IMR-90 (cell line): ENCODE measurements at regions not wholly inside any gene's neighbourhood (a gene's known extent, or its start where the extent isn't known, plus 50 kb on each side); places are given as distances from the start of the nearest gene placed in this dataset.

ENCODE experiments used
- ATAC-seq: fragments of 200-7000 bp; cut with Tn5 transposase; 2 replicates; pipeline ENCODE4 v1.9.1; 2020; ENCODE audit warnings: low read depth, mild to moderate bottlenecking, moderate library complexity
- BruUV-seq: library from RNA; stranded (reverse); fragments of 400-500 nt; replicated peaks from 2 replicates; lab custom pipeline; 2021; lab: Mats Ljungman, UMichigan
- CTCF ChIA-PET: fragments of 300-600 bp; formaldehyde crosslinking; extraction: SDS; loops from one replicate; lab custom pipeline; 2021; ENCODE audit warnings: antibody characterized with exemption; lab: Yijun Ruan, JAX
- POLR2A ChIA-PET: fragments of 300-600 bp; sonication (Branson Sonifier 250); formaldehyde crosslinking; loops from one replicate; lab custom pipeline; 2022; ENCODE audit warnings: antibody characterized with exemption; ENCODE audit not compliant: unreplicated experiment; lab: Charles Lee
- DNase-seq: peaks from one replicate; pipeline ENCODE4 v3.0.0; 2013
- H2AFZ ChIP-seq: replicated peaks from 2 replicates; pipeline ENCODE3; 2013; ENCODE audit warnings: low read length, mild to moderate bottlenecking; ENCODE audit not compliant: poor library complexity
- H2AK5ac ChIP-seq: 2 replicates; pipeline ENCODE4 v1.6.1; 2013; ENCODE audit warnings: low read depth, low read length, inconsistent platforms
- H2AK9ac ChIP-seq: replicated peaks from 2 replicates; pipeline ENCODE3; 2013; ENCODE audit warnings: mild to moderate bottlenecking, low read depth, low read length, moderate library complexity; ENCODE audit not compliant: poor library complexity
- H2BK120ac ChIP-seq: 2 replicates; pipeline ENCODE4 v1.6.1; 2013; ENCODE audit warnings: low read depth, low read length, inconsistent platforms
- H2BK15ac ChIP-seq: 3 replicates; pipeline ENCODE4 v1.6.1; 2013; ENCODE audit warnings: low read depth, low read length, inconsistent platforms
- H2BK20ac ChIP-seq: 2 replicates; pipeline ENCODE4 v1.6.1; 2013; ENCODE audit warnings: low read depth, mild to moderate bottlenecking, inconsistent platforms, low read length, moderate library complexity
- H2BK5ac ChIP-seq: 2 replicates; pipeline ENCODE4 v1.6.1; 2013; ENCODE audit warnings: mild to moderate bottlenecking, low read depth, low read length, inconsistent platforms; ENCODE audit not compliant: poor library complexity, severe bottlenecking
- H3K14ac ChIP-seq: replicated peaks from 2 replicates; pipeline ENCODE4 v1.6.1; 2013; ENCODE audit warnings: low read depth, low read length, inconsistent platforms
- H3K18ac ChIP-seq: 2 replicates; pipeline ENCODE4 v1.6.1; 2013; ENCODE audit warnings: low read depth, low read length, control low read depth
- H3K23ac ChIP-seq: 2 replicates; pipeline ENCODE4 v1.6.1; 2013; ENCODE audit warnings: low read depth, low read length, inconsistent platforms
- H3K27ac ChIP-seq: 2 replicates; pipeline ENCODE4 v1.5.1; 2013; ENCODE audit warnings: mild to moderate bottlenecking, control low read depth, low read length; ENCODE audit not compliant: insufficient read depth
- H3K27me3 ChIP-seq: 2 replicates; pipeline ENCODE4 v1.6.1; 2013; ENCODE audit warnings: low read length; ENCODE audit not compliant: control insufficient read depth, insufficient read depth
- H3K36me3 ChIP-seq: 2 replicates; pipeline ENCODE4 v1.6.1; 2013; ENCODE audit warnings: low read length, mixed read lengths; ENCODE audit not compliant: control insufficient read depth, insufficient read depth
- H3K4ac ChIP-seq: 2 replicates; pipeline ENCODE4 v1.6.1; 2013; ENCODE audit warnings: low read depth, low read length, inconsistent platforms
- H3K4me1 ChIP-seq: 2 replicates; pipeline ENCODE4 v1.6.1; 2013; ENCODE audit warnings: low read length, mixed read lengths; ENCODE audit not compliant: control insufficient read depth, insufficient read depth
- H3K4me2 ChIP-seq: 2 replicates; pipeline ENCODE4 v1.6.1; 2013; ENCODE audit warnings: low read depth, mild to moderate bottlenecking, control low read depth, low read length, moderate library complexity
- H3K4me3 ChIP-seq: 2 replicates; pipeline ENCODE4 v1.5.1; 2013; ENCODE audit warnings: low read depth, mild to moderate bottlenecking, control low read depth, low read length, moderate library complexity; ENCODE audit not compliant: insufficient read depth
- H3K56ac ChIP-seq: 2 replicates; pipeline ENCODE4 v1.6.1; 2013; ENCODE audit warnings: low read length, inconsistent platforms; ENCODE audit not compliant: insufficient read depth; ENCODE audit errors: extremely low read depth
- H3K79me1 ChIP-seq, 2 experiments: 2 replicates each; pipeline ENCODE4 v1.6.1; 2013; ENCODE audit warnings: low read length in 2 of 2, inconsistent platforms in 1 of 2, low read depth in 1 of 2
- H3K9ac ChIP-seq: 2 replicates; pipeline ENCODE4 v1.6.1; 2013; ENCODE audit warnings: low read depth, low read length, control low read depth
- H3K9me1 ChIP-seq: 2 replicates; pipeline ENCODE4 v1.6.1; 2013; ENCODE audit warnings: low read length, inconsistent platforms; ENCODE audit not compliant: insufficient read depth
- H3K9me3 ChIP-seq: 2 replicates; pipeline ENCODE4 v1.6.1; 2013; ENCODE audit warnings: low read length; ENCODE audit not compliant: control insufficient read depth, insufficient read depth
- H4K20me1 ChIP-seq: 2 replicates; pipeline ENCODE4 v1.6.1; 2013; ENCODE audit warnings: low read length, inconsistent platforms; ENCODE audit not compliant: insufficient read depth
- H4K5ac ChIP-seq: 2 replicates; pipeline ENCODE4 v1.6.1; 2013; ENCODE audit warnings: mild to moderate bottlenecking, low read depth, low read length, control low read depth
- H4K8ac ChIP-seq, 2 experiments: 2 replicates each; pipeline ENCODE4 v1.6.1; 2013; ENCODE audit warnings: low read depth in 2 of 2, low read length in 2 of 2, control low read depth in 1 of 2, inconsistent platforms in 1 of 2
- H4K91ac ChIP-seq: 2 replicates; pipeline ENCODE4 v1.6.1; 2013; ENCODE audit warnings: low read depth, low read length, inconsistent platforms; ENCODE audit not compliant: insufficient read depth
- BHLHE40 ChIP-seq: fragments of 150-350 bp; IDR thresholded peaks from 2 replicates; pipeline ENCODE4 v1.6.1; 2016; ENCODE audit warnings: mild to moderate bottlenecking, low read depth, low read length
- CEBPB ChIP-seq: IDR thresholded peaks from 2 replicates; pipeline ENCODE4 v1.6.1; 2012; ENCODE audit warnings: low read depth, low read length, improper control_type of control experiment
- CHD1 ChIP-seq: IDR thresholded peaks from 2 replicates; pipeline ENCODE4 v1.6.1; 2012; ENCODE audit warnings: low read depth, low read length, improper control_type of control experiment
- CTCF ChIP-seq: conservative IDR thresholded peaks from 2 replicates; pipeline ENCODE4 v1.5.1; 2012; ENCODE audit warnings: mild to moderate bottlenecking, low read depth, low read length, improper control_type of control experiment
- FOS ChIP-seq: fragments of 150-350 bp; IDR thresholded peaks from 2 replicates; pipeline ENCODE4 v1.6.1; 2016; ENCODE audit warnings: low read depth, low read length
- MAFK ChIP-seq: IDR thresholded peaks from 2 replicates; pipeline ENCODE4 v1.6.1; 2012; ENCODE audit warnings: low read depth, low read length, improper control_type of control experiment
- MAZ ChIP-seq: IDR thresholded peaks from 2 replicates; pipeline ENCODE4 v1.6.1; 2012; ENCODE audit warnings: low read depth, mild to moderate bottlenecking, low read length, improper control_type of control experiment, moderate library complexity, borderline replicate concordance
- MXI1 ChIP-seq: IDR thresholded peaks from 2 replicates; pipeline ENCODE4 v1.6.1; 2012; ENCODE audit warnings: low read depth, mild to moderate bottlenecking, low read length, moderate library complexity, borderline replicate concordance
- NFE2L2 ChIP-seq: fragments of 150-350 bp; IDR thresholded peaks from 2 replicates; pipeline ENCODE4 v1.6.1; 2016; ENCODE audit warnings: low read depth, mild to moderate bottlenecking, low read length
- POLR2A ChIP-seq: IDR thresholded peaks from 2 replicates; pipeline ENCODE4 v1.6.1; 2012; ENCODE audit warnings: mild to moderate bottlenecking, low read depth, low read length
- RAD21 ChIP-seq: IDR thresholded peaks from 2 replicates; pipeline ENCODE4 v1.6.1; 2012; ENCODE audit warnings: low read length, improper control_type of control experiment
- RCOR1 ChIP-seq: IDR thresholded peaks from 2 replicates; pipeline ENCODE4 v1.6.1; 2012; ENCODE audit warnings: mild to moderate bottlenecking, low read length, improper control_type of control experiment; ENCODE audit not compliant: insufficient replicate concordance
- RFX5 ChIP-seq: IDR thresholded peaks from 2 replicates; pipeline ENCODE4 v1.8.0; 2012; ENCODE audit warnings: low read depth, mild to moderate bottlenecking, low read length, moderate library complexity
- SMC3 ChIP-seq: fragments of 150-350 bp; IDR thresholded peaks from 2 replicates; pipeline ENCODE4 v1.6.1; 2016; ENCODE audit warnings: low read depth, mild to moderate bottlenecking, antibody characterized with exemption, low read length, moderate library complexity
- USF2 ChIP-seq: fragments of 150-350 bp; IDR thresholded peaks from 2 replicates; pipeline ENCODE4 v1.6.1; 2017; ENCODE audit warnings: mild to moderate bottlenecking, antibody characterized with exemption, low read length, low read depth
- WGBS, 2 experiments: methylation state at CpG; one replicate each; pipeline versions ENCODE4 v1.1.5 to v1.1.7; 2013; ENCODE audit warnings: missing lambda C conversion rate in 2 of 2; ENCODE audit not compliant: insufficient read length in 1 of 2; ENCODE audit errors: extremely low coverage in 2 of 2; 5-methylcytosine and 5-hydroxymethylcytosine counted together
- dilution Hi-C: fragments of 300-500 bp; cut with HindIII; formaldehyde crosslinking; loops from one replicate; pipeline ENCODE4 v1.14.3; 2018; ENCODE audit warnings: low sequenced_read_pairs; ENCODE audit not compliant: unreplicated experiment
- in situ Hi-C: fragments of 300-500 bp; cut with MboI; formaldehyde crosslinking; loops from 3 replicates; pipeline ENCODE4 v1.14.3; 2019; ENCODE audit warnings: low sequenced_read_pairs, inconsistent platforms, mixed read lengths
- intact Hi-C: fragments of 100-400 bp; cut with micrococcal nuclease; formaldehyde crosslinking; loops from 2 replicates; pipeline ENCODE4 v1.10.0; 2022
- TF ChIP-seq, protein P1 (sequence below): fragments of 150-350 bp; IDR thresholded peaks from 2 replicates; pipeline ENCODE4 v1.6.1; 2016; ENCODE audit warnings: low read depth, mild to moderate bottlenecking, low read length, moderate library complexity, borderline replicate concordance

DNA sequence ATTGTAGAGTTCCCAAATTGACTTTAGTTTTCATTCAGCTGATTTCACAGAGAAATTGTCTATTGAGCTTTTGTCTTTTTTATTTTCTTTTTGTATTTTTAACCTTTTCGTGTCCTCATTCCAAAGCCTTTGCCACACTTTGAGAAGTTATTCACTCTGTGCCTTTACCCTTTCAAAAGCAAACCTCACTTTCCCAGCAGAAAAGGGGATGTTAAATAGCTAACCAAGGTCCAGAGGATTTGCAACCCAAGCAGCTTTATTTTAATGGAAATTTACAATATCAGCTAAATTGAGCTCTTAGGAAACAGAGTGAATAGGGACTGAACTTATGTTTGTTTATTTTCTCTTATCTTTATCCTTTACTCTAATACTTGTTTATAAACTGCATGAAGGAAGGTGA lies 428.8 kb downstream of the PCDH7 start:
- Histone ChIP-seq H3K27ac (no peak overlapping the region), H4K20me1 (no peaks in the 10 kb centered on the region), H2BK120ac (no peak overlapping the region), H3K14ac (no peak overlapping the region), H3K9me3 (no peaks in the 10 kb centered on the region), H3K18ac (no peak overlapping the region), H4K91ac (no peak overlapping the region), H2AFZ (no peak overlapping the region), H3K4ac (no peak overlapping the region), H3K9ac (no peak overlapping the region), H3K36me3 (no peaks in the 10 kb centered on the region), H3K79me1 (no peaks in the 10 kb centered on the region), H3K4me2 (no peak overlapping the region), H3K9me1 (no peaks in the 10 kb centered on the region), H3K4me1 (no peaks in the 10 kb centered on the region), H3K23ac (no peak overlapping the region), H2BK15ac (no peak overlapping the region), H3K4me3 (no peak overlapping the region), H2AK9ac (no peak overlapping the region), H2BK20ac (no peak overlapping the region), H3K56ac (no peak overlapping the region), H4K8ac (no peak overlapping the region), H3K27me3 (no peaks in the 10 kb centered on the region), H2BK5ac (no peak overlapping the region), H4K5ac (no peak overlapping the region), H2AK5ac (no peak overlapping the region)
- no peak for DNase-seq
- intact Hi-C loops, result no loop called here
- WGBS, 2 experiments, result no CpG with 5 or more reads among the region's 1 CpG
- ATAC-seq, result no peak
- BruUV-seq, result no TSS peak
- dilution Hi-C loops, result no loop called here
- ChIA-PET POLR2A (no interaction called here), CTCF (no interaction called here)
- TF ChIP-seq RAD21 (no peak), POLR2A (no peak), USF2 (no peak), RFX5 (no peak), FOS (no peak), BHLHE40 (no peak), RCOR1 (no peak), NFE2L2 (no peak), MAZ (no peak), SMC3 (no peak), CEBPB (no peak), CHD1 (no peak), CTCF (no peak), MAFK (no peak), MXI1 (no peak)
- TF ChIP-seq, protein P1, sequence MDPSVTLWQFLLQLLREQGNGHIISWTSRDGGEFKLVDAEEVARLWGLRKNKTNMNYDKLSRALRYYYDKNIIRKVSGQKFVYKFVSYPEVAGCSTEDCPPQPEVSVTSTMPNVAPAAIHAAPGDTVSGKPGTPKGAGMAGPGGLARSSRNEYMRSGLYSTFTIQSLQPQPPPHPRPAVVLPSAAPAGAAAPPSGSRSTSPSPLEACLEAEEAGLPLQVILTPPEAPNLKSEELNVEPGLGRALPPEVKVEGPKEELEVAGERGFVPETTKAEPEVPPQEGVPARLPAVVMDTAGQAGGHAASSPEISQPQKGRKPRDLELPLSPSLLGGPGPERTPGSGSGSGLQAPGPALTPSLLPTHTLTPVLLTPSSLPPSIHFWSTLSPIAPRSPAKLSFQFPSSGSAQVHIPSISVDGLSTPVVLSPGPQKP, result no peak
- in situ Hi-C loops, result no loop called here
